ENCODE measurements at regions not wholly inside any gene's neighbourhood (a gene's known extent, or its start where the extent isn't known, plus 50 kb on each side); places are given as distances from the start of the nearest gene placed in this dataset.
A peak's percentile ranks its signal among the peaks of the same experiment; 100 is the strongest.
"Not testable (repeated sequence)": the region's sequence is repeated elsewhere in the genome, so short reads cannot be mapped to it uniquely, and the experiment has no call there.

- ATAC-seq = no peak
- DNase-seq (ENCODE audit: missing footprints) = no peak
- intact Hi-C loops (cut with DNase I) = no loop called here
These were observed 239.1 kb upstream of the RUNX1 start for GRCh38 chr21:35288238-35288637.

- peak; percentile 39 for ATAC-seq
- intact Hi-C loops (cut with DNase I) = no loop called here
- DNase-seq (ENCODE audit: missing footprints) = peak; percentile 71
These were observed 235.1 kb upstream of the RUNX1 start for GRCh38 chr21:35284199-35284598.

GRCh38 chr21:35282944-35283343 is 233.8 kb upstream of the RUNX1 start:
- intact Hi-C loops (cut with DNase I) = no loop called here
- ATAC-seq (no peak), DNase-seq (ENCODE audit: missing footprints) (no peak)

- intact Hi-C loops (cut with DNase I) = no loop called here
- DNase-seq (ENCODE audit: missing footprints) (no peak), ATAC-seq (no peak)
These were observed 232.9 kb upstream of the RUNX1 start for GRCh38 chr21:35281956-35282355.

DNA sequence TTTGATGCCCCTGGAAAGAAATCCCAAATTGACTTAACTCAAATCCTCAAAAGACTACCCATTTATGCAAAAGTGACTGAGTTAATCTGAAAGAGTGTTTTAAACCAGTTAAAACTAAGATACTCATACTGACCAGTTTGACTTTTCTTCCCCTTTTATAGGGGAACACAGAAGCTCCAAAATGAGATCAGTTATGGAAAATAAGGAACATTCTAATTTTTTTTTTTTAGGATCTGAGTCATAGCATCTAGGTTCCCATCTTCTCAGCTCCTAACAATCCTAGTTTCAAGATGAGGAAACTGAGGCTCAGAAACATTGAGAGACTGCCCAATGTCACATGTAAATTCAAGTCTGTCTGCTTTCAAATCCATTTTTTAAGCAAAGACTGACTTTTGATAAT is 231.1 kb upstream of the RUNX1 start:
- no peak for ATAC-seq
- DNase-seq (ENCODE audit: missing footprints) = no peak
- intact Hi-C loops (cut with DNase I) = no loop called here

- intact Hi-C loops (cut with DNase I) = no loop called here
- ATAC-seq = no peak
- DNase-seq (ENCODE audit: missing footprints) = no peak
These were observed 226.7 kb upstream of the RUNX1 start for GRCh38 chr21:35275776-35276175.

- ATAC-seq = no peak
These were observed 225.8 kb upstream of the RUNX1 start for GRCh38 chr21:35274923-35275322.

GRCh38 chr21:35274090-35274489 is 225.0 kb upstream of the RUNX1 start:
- intact Hi-C loops (cut with DNase I) = no loop called here
- DNase-seq (ENCODE audit: missing footprints) = no peak

More at GRCh38 chr21:35274923-35275322, 225.8 kb upstream of the RUNX1 start:
- DNase-seq (ENCODE audit: missing footprints) = no peak
- intact Hi-C loops (cut with DNase I) = no loop called here

DNA sequence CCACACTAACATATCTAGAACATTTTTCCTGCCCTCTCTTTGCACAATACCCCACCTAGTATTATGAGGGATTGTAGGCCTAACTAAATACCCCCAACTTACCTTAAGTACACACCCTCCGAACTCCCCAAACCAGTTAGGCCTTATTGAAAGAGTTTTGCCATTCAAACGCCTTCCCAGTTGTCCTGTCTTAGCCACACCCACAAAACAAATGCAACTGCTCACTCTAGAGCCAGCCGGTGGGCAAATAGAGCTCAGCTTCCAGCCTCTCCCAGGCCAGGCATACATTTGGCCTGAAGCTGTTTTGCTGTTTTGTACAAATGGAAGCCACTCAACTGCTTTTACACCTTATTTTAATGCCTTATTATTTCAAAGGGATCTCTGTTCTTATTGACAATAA is 224.2 kb upstream of the RUNX1 start:
- intact Hi-C loops (cut with DNase I) = no loop called here
- ATAC-seq = no peak
- no peak for DNase-seq (ENCODE audit: missing footprints)

More at GRCh38 chr21:35274090-35274489, 225.0 kb upstream of the RUNX1 start:
- ATAC-seq = no peak

GRCh38 chr21:35271344-35272118 is 222.4 kb upstream of the RUNX1 start:
- DNase-seq (ENCODE audit: missing footprints); intact Hi-C loops (cut with DNase I); ATAC-seq: not testable (repeated sequence)

DNA sequence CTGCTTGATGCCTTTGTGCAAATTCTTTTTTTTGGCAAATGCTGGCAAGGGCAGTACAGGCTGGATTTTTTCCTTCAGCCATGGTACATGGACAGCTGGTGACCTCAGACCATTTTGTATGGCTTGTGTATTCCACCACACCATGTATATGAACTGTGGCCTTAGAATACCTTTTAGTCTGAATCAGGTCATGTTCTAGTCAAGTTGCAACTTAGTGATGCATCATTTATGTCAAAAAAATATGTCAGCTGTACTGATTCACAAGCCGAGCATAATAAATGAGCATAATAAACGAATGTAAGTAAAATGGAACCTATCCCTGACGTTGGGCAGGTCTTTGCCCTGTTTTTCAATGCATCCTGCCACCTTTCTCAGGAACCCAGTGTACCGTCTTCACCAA is 219.7 kb upstream of the RUNX1 start:
- ATAC-seq (no peak), DNase-seq (ENCODE audit: missing footprints) (no peak)
- intact Hi-C loops (cut with DNase I) = no loop called here

- intact Hi-C loops (cut with DNase I) = no loop called here
- DNase-seq (ENCODE audit: missing footprints) (no peak), ATAC-seq (no peak)
These were observed 219.2 kb upstream of the RUNX1 start for GRCh38 chr21:35268261-35268660.

- DNase-seq (ENCODE audit: missing footprints) = no peak
- no peak for ATAC-seq
- intact Hi-C loops (cut with DNase I) = no loop called here
These were observed 217.4 kb upstream of the RUNX1 start for GRCh38 chr21:35266546-35266945.

DNA sequence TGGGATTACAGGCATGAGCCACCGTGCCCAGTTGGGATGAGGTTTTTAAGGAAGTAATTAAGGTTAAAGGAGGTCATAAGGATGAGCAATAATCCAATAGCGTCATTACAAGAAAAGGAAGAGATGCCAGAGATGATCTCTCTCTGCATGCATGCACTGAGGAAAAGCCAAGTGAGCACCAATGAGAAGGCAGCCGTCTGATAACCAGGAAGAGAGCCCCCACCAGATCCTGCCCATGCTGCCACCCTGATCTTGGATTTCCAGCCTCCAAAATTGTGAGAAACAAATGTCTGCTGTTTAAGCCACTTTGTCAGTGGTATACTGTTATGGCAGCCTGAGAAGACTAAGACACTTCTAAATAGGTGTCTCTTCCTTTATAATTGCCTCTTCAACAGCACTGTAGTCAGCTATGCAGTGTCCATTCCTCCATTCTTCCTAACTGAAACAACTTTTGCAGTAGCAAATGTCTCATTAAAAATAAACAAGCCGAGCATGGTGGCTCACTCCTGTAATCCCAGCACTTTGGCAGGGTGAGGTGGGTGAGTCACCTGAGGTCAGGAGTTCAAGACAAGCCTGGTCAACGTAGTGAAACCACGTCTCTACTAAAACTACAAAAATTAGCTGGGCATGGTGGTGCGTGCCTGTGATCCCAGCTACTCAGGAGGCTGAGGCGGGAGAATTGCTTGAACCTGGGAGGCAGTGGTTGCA is 216.2 kb upstream of the RUNX1 start:
- intact Hi-C loops (cut with DNase I) = no loop called here

GRCh38 chr21:35259457-35259856 is 210.4 kb upstream of the RUNX1 start:
- ATAC-seq (no peak), DNase-seq (ENCODE audit: missing footprints) (no peak)
- intact Hi-C loops (cut with DNase I) = no loop called here

More for the DNA sequence above, 216.2 kb upstream of the RUNX1 start:
- ATAC-seq (no peak), DNase-seq (ENCODE audit: missing footprints) (no peak)

DNA sequence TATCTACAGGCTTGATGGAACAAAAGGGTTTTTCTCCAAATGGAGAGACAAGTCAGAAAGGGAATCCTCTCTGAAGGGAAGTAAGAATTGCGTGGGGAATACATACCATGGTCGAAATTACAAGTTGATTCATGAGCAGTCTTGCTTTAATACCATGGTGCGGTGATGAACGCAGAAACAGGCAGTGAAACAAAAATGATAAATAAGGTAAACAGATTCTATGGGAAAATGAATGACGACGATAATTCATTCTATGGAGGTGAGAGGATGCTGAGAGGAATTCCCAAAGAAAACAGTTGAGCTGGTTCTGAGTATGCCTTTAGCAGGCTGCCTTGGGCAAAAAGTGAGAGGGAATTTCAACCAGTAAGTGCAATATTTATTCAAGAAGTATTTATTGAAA is 209.4 kb upstream of the RUNX1 start:
- ATAC-seq = no peak
- no peak for DNase-seq (ENCODE audit: missing footprints)
- intact Hi-C loops (cut with DNase I) = no loop called here

DNA sequence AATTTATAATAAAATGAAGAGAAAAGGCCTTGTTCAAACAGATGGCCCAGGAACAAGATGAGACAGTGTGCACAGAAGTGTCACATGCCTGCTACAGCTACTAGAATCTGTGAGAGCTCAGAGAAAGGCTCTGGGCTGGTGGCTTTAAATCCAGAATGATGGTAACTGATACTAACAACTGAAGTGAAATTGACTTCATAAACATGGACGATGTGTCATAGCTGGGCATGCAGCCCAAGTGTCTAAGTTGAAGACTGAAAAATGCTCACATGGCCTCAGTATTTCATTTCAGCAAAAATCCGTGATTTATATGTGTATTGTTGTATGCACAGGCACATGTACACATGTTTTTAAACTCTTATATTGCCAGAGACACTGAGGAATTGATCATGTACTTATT is 208.3 kb upstream of the RUNX1 start:
- DNase-seq (ENCODE audit: missing footprints) = no peak
- peak; percentile 49 for ATAC-seq
- intact Hi-C loops (cut with DNase I) = no loop called here

DNA sequence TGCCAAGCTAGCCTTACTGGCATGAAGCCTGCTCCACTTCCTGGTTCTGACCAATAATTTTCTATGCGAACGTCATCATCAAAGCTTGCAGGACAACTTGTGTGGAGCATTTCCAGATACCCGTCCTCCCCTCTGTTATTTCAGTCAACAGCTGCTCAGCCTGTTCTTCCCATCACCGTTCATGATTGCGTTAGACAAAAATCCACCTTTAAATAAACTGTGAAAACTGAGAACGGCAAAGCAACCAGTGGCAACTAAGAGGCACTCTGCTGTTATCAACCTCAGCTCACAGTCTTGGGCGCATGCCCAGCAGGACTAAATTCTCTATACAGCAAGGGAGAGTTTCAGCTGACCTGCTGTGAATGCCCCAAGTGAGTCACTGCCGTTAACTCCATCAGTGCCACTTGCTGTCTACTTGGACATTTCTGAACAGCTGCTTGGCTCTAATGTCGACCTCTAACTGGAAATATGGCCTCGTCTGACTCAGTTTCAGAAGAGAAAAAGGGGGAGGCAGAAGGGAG is 207.4 kb upstream of the RUNX1 start:
- DNase-seq (ENCODE audit: missing footprints) (peak; percentile 90), ATAC-seq (peak; percentile 96)
- intact Hi-C loops (cut with DNase I) = no loop called here

GRCh38 chr21:35254765-35255138 is 205.7 kb upstream of the RUNX1 start:
- no peak for ATAC-seq
- intact Hi-C loops (cut with DNase I) = no loop called here

More at GRCh38 chr21:35254765-35255138, 205.7 kb upstream of the RUNX1 start:
- no peak for DNase-seq (ENCODE audit: missing footprints)

Data from Right ventricle myocardium inferior (tissue), 1 donor.